PC-3 (cell line): ENCODE measurements at regions not wholly inside any gene's neighbourhood (a gene's known extent, or its start where the extent isn't known, plus 50 kb on each side); places are given as distances from the start of the nearest gene placed in this dataset.

ENCODE experiments used
- ATAC-seq: fragments of 200-7000 bp; cut with Tn5 transposase; 2 replicates; pipeline ENCODE4 v1.9.1; 2020; ENCODE audit warnings: mild to moderate bottlenecking, moderate library complexity
- BruUV-seq: library from RNA; stranded (reverse); fragments of 400-500 nt; replicated peaks from 2 replicates; lab custom pipeline; 2021; lab: Mats Ljungman, UMichigan
- CTCF ChIA-PET: fragments of 300-600 bp; sonication (Branson Sonifier 250); formaldehyde crosslinking; loops from one replicate; lab custom pipeline; 2022; ENCODE audit warnings: antibody characterized with exemption; lab: Charles Lee
- POLR2A ChIA-PET: fragments of 300-600 bp; sonication (Branson Sonifier 250); formaldehyde crosslinking; loops from one replicate; lab custom pipeline; 2022; ENCODE audit warnings: antibody characterized with exemption; ENCODE audit not compliant: unreplicated experiment; lab: Charles Lee
- DNase-seq: peaks from one replicate; pipeline ENCODE4 v3.0.0-alpha.2; 2015
- H2AFZ ChIP-seq: fragments of 300-600 bp; sonication (generic); 2 replicates; pipeline ENCODE4 v1.6.0; 2016; ENCODE audit warnings: antibody characterized with exemption, low read length
- H3F3A ChIP-seq: fragments of 300-600 bp; sonication (generic); one replicate; pipeline ENCODE4 v1.6.0; 2017; ENCODE audit warnings: antibody characterized with exemption, low read length, control low read depth, mild to moderate bottlenecking; ENCODE audit not compliant: unreplicated experiment
- H3K27ac ChIP-seq: fragments of 300-600 bp; sonication (generic); 2 replicates; pipeline ENCODE4 v1.5.1; 2016; ENCODE audit warnings: mild to moderate bottlenecking, low read length
- H3K27me3 ChIP-seq: fragments of 300-600 bp; sonication (generic); 2 replicates; pipeline ENCODE4 v1.6.1; 2016; ENCODE audit warnings: low read length, mixed read lengths
- H3K36me3 ChIP-seq: fragments of 300-600 bp; sonication (generic); 2 replicates; pipeline ENCODE4 v1.6.1; 2016; ENCODE audit warnings: low read depth, mixed run types, low read length, mixed read lengths
- H3K4me1 ChIP-seq: fragments of 300-600 bp; sonication (generic); 2 replicates; pipeline ENCODE4 v1.5.1; 2016; ENCODE audit warnings: low read length; ENCODE audit not compliant: insufficient read depth
- H3K4me2 ChIP-seq: fragments of 300-600 bp; sonication (generic); 2 replicates; pipeline ENCODE4 v1.6.0; 2016; ENCODE audit warnings: low read length
- H3K4me3 ChIP-seq: fragments of 300-600 bp; sonication (generic); 2 replicates; pipeline ENCODE4 v1.5.1; 2016; ENCODE audit warnings: mild to moderate bottlenecking, low read length, mixed read lengths
- H3K79me2 ChIP-seq: fragments of 300-600 bp; sonication (generic); 2 replicates; pipeline ENCODE4 v1.6.1; 2017; ENCODE audit warnings: low read length, mixed read lengths
- H3K9ac ChIP-seq: fragments of 300-600 bp; sonication (generic); 2 replicates; pipeline ENCODE4 v1.6.0; 2016; ENCODE audit warnings: mild to moderate bottlenecking, low read length
- H3K9me2 ChIP-seq: fragments of 300-600 bp; sonication (generic); replicated peaks from 2 replicates; pipeline ENCODE4 v1.6.1; 2016; ENCODE audit warnings: mixed run types, low read length, mixed read lengths
- H3K9me3 ChIP-seq: fragments of 300-600 bp; sonication (generic); 2 replicates; pipeline ENCODE4 v1.6.1; 2016; ENCODE audit warnings: low read length, mixed read lengths
- H4K20me1 ChIP-seq: fragments of 300-600 bp; sonication (generic); 2 replicates; pipeline ENCODE4 v1.6.1; 2016; ENCODE audit warnings: low read length, mixed read lengths
- EZH2 ChIP-seq: fragments of 300-600 bp; sonication (generic); IDR thresholded peaks from one replicate; pipeline ENCODE4 v1.6.1; 2017; ENCODE audit warnings: antibody characterized with exemption, mild to moderate bottlenecking, low read length; ENCODE audit not compliant: unreplicated experiment
- EZH2phosphoT487 ChIP-seq: fragments of 300-600 bp; sonication (generic); IDR thresholded peaks from 2 replicates; pipeline ENCODE4 v1.6.1; 2018; ENCODE audit warnings: mild to moderate bottlenecking, antibody characterized with exemption, low read length, borderline replicate concordance
- intact Hi-C: fragments of 100-400 bp; cut with micrococcal nuclease; formaldehyde crosslinking; loops from 2 replicates; pipeline ENCODE4 v1.9.0; 2023
- TF ChIP-seq, protein P1 (sequence below): fragments of 300-600 bp; sonication (generic); conservative IDR thresholded peaks from 2 replicates; pipeline ENCODE4 v1.5.1; 2017; ENCODE audit warnings: antibody characterized with exemption, low read depth, mild to moderate bottlenecking, low read length

DNA sequence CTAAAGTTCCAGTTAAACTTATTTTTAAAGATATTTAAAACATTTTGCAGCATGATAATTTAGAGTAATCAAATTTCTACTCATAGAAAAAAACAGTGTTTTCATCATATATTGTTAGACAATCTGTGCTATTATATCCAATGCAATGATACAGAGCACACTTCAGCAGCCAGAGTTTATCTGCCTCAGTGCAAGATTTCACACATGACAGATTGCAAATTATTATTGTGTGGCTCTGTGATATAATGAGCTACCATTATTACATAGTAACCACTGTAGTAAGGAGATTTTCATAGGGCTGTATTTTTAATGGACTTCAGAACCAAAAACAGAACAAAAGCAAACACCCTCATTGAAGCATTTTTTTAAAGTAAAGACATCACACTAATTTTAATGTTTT lies 762.4 kb downstream of the DSC3 start:
- Histone ChIP-seq H2AFZ (no peak overlapping the region), H3K4me1 (no peaks in the 10 kb centered on the region), H3F3A (no peaks in the 10 kb centered on the region), H3K4me2 (no peak overlapping the region), H3K27ac (no peak overlapping the region), H4K20me1 (no peaks in the 10 kb centered on the region), H3K27me3 (no peaks in the 10 kb centered on the region), H3K36me3 (no peaks in the 10 kb centered on the region), H3K9me3 (no peaks in the 10 kb centered on the region), H3K79me2 (no peaks in the 10 kb centered on the region), H3K9me2 (no peaks in the 10 kb centered on the region), H3K9ac (no peak overlapping the region), H3K4me3 (no peak overlapping the region)
- no peak for ATAC-seq
- no peak for DNase-seq
- TF ChIP-seq EZH2phosphoT487 (no peak), EZH2 (no peak)
- TF ChIP-seq, protein P1, sequence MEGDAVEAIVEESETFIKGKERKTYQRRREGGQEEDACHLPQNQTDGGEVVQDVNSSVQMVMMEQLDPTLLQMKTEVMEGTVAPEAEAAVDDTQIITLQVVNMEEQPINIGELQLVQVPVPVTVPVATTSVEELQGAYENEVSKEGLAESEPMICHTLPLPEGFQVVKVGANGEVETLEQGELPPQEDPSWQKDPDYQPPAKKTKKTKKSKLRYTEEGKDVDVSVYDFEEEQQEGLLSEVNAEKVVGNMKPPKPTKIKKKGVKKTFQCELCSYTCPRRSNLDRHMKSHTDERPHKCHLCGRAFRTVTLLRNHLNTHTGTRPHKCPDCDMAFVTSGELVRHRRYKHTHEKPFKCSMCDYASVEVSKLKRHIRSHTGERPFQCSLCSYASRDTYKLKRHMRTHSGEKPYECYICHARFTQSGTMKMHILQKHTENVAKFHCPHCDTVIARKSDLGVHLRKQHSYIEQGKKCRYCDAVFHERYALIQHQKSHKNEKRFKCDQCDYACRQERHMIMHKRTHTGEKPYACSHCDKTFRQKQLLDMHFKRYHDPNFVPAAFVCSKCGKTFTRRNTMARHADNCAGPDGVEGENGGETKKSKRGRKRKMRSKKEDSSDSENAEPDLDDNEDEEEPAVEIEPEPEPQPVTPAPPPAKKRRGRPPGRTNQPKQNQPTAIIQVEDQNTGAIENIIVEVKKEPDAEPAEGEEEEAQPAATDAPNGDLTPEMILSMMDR: no peak
- no TSS peak for BruUV-seq
- CTCF ChIA-PET: interaction anchor here (0.6 to 2.1 kb wide), 3 partner anchors 406 to 1296 kb away, joined by 3 to 10 read pairs (median 9); no protein-coding TSS in a partner anchor
- intact Hi-C loops: loop anchor here (2.0 to 5.0 kb wide), 3 partner anchors 388 to 611 kb away; no protein-coding TSS in a partner anchor
- POLR2A ChIA-PET: interaction anchor here (0.5 kb wide), 1 partner anchor 1121 kb away, joined by 3 read pairs; no protein-coding TSS in a partner anchor

DNA sequence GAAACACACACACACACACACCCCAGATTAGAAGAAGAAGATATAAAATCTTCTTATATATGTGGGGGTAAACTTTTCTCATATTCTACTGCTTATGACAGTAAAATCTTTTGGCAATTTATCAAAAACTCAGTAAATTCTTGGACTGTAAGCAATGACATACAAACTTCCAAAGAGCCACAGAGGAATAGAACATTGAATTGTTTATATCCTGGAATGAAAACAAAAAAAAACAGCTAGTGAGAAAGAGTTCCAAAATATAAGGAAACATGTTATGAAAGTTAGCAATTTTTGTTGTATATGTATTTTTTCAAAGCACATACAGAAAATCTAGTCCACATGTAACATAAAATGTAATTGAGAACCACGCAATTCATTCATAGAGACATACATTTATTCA lies 764.9 kb downstream of the DSC3 start:
- Histone ChIP-seq H3K9me3 (no peaks in the 10 kb centered on the region), H3F3A (no peaks in the 10 kb centered on the region), H4K20me1 (no peaks in the 10 kb centered on the region), H3K79me2 (no peaks in the 10 kb centered on the region), H3K9ac (no peak overlapping the region), H3K27me3 (no peaks in the 10 kb centered on the region), H2AFZ (no peak overlapping the region), H3K4me1 (no peaks in the 10 kb centered on the region), H3K4me2 (no peak overlapping the region), H3K36me3 (no peaks in the 10 kb centered on the region), H3K9me2 (no peaks in the 10 kb centered on the region), H3K4me3 (no peak overlapping the region), H3K27ac (no peak overlapping the region)
- ATAC-seq (no peak), DNase-seq (no peak)
- CTCF ChIA-PET: no interaction called here
- intact Hi-C loops: loop anchor here (10.0 kb wide), 2 partner anchors 313 to 663 kb away; no protein-coding TSS in a partner anchor
- BruUV-seq: no TSS peak
- POLR2A ChIA-PET: no interaction called here
- TF ChIP-seq EZH2phosphoT487: no peak
- no peak for TF ChIP-seq EZH2
- TF ChIP-seq, protein P1: no peak

DNA sequence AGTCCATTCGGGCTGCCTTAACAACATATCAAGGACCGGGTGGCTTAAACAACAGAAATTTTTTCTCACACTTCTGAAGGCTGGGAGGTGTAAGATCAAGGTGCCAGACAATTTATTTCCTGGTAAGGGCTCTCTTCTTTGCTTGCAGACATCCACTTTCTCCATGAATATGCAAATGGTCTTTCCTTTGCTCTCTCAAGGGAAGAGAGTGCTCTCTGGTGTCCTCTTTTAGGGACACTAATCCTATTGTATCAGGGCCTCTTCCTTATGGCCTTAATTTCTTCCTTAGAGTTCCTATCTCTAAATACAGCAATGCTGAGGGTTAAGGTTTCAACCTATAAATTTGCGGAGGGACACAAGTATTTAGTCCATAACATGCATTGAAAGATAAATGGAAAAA lies 770.8 kb downstream of the DSC3 start:
- Histone ChIP-seq H2AFZ (no peak overlapping the region), H3K27ac (no peak overlapping the region), H3K9me3 (no peaks in the 10 kb centered on the region), H3K4me2 (no peak overlapping the region), H3K27me3 (no peaks in the 10 kb centered on the region), H4K20me1 (no peaks in the 10 kb centered on the region), H3K9ac (no peak overlapping the region), H3K79me2 (no peaks in the 10 kb centered on the region), H3K9me2 (no peaks in the 10 kb centered on the region), H3K4me3 (no peak overlapping the region), H3F3A (no peaks in the 10 kb centered on the region), H3K36me3 (no peaks in the 10 kb centered on the region), H3K4me1 (no peaks in the 10 kb centered on the region)
- BruUV-seq: no TSS peak
- TF ChIP-seq, protein P1: peak; percentile 54
- no peak for TF ChIP-seq EZH2
- TF ChIP-seq EZH2phosphoT487: no peak
- ChIA-PET POLR2A (no interaction called here), CTCF (interaction anchor here (0.6 to 1.5 kb wide), 2 partner anchors 397 to 524 kb away, joined by 4 to 5 read pairs; no protein-coding TSS in a partner anchor)
- peak; percentile 50 for DNase-seq
- ATAC-seq: peak; percentile 54; the same call in 1 of the 2 replicates
- intact Hi-C loops: loop anchor here (1.0 to 10.0 kb wide), 3 partner anchors 307 to 657 kb away; no protein-coding TSS in a partner anchor
